ENCODE measurements at regions not wholly inside any gene's neighbourhood (a gene's known extent, or its start where the extent isn't known, plus 50 kb on each side); places are given as distances from the start of the nearest gene placed in this dataset.

GRCh38 chr4:3348621-3349020 lies 55.8 kb downstream of the RGS12 start:
- no peak for DNase-seq (ENCODE audit: low spot score)
- in situ Hi-C loops (cut with MboI; ENCODE audit: low pct_unique_long_range_greater_than_20kb, low sequenced_read_pairs, unreplicated experiment) = loop anchor here (10.0 kb wide), 1 partner anchor 106 kb away; no protein-coding TSS in a partner anchor
- TF ChIP-seq, protein P1, sequence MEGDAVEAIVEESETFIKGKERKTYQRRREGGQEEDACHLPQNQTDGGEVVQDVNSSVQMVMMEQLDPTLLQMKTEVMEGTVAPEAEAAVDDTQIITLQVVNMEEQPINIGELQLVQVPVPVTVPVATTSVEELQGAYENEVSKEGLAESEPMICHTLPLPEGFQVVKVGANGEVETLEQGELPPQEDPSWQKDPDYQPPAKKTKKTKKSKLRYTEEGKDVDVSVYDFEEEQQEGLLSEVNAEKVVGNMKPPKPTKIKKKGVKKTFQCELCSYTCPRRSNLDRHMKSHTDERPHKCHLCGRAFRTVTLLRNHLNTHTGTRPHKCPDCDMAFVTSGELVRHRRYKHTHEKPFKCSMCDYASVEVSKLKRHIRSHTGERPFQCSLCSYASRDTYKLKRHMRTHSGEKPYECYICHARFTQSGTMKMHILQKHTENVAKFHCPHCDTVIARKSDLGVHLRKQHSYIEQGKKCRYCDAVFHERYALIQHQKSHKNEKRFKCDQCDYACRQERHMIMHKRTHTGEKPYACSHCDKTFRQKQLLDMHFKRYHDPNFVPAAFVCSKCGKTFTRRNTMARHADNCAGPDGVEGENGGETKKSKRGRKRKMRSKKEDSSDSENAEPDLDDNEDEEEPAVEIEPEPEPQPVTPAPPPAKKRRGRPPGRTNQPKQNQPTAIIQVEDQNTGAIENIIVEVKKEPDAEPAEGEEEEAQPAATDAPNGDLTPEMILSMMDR (IDR thresholded peaks at IDR 0.05; ENCODE audit: extremely low read depth, insufficient read depth, missing control alignments) = no peak

- DNase-seq (ENCODE audit: low spot score) = no peak
- in situ Hi-C loops (cut with MboI; ENCODE audit: low pct_unique_long_range_greater_than_20kb, low sequenced_read_pairs, unreplicated experiment) = loop anchor here (10.0 kb wide), 1 partner anchor 106 kb away; no protein-coding TSS in a partner anchor
- TF ChIP-seq, protein P1 (IDR thresholded peaks at IDR 0.05; ENCODE audit: extremely low read depth, insufficient read depth, missing control alignments) = no peak
These were observed 56.3 kb downstream of the RGS12 start for GRCh38 chr4:3349116-3349515.

DNA sequence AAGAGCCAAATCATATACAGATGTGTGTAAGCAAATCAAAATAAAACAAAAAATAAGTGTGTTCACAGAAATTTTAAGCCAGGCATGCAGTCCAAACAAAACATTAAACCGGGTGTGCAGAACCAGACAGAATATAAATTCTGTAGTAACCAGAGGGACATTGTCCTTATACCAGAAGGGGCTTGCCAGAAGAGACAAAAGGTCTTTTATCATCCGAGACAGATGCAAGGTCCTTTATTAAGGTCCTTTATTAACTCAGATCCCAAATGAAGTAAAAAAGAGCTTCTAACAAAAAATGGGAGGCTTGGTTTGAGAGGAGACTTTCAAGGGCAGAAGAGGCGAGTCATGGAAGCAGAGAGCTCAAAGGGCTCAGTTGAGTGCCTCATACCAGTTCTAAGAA lies 59.2 kb downstream of the RGS12 start:
- DNase-seq (ENCODE audit: low spot score) = no peak
- in situ Hi-C loops (cut with MboI; ENCODE audit: low pct_unique_long_range_greater_than_20kb, low sequenced_read_pairs, unreplicated experiment) = no loop called here
- TF ChIP-seq, protein P1 (IDR thresholded peaks at IDR 0.05; ENCODE audit: extremely low read depth, insufficient read depth, missing control alignments) = no peak

GRCh38 chr4:3352505-3352904 lies 59.7 kb downstream of the RGS12 start:
- DNase-seq (ENCODE audit: low spot score) = no peak
- in situ Hi-C loops (cut with MboI; ENCODE audit: low pct_unique_long_range_greater_than_20kb, low sequenced_read_pairs, unreplicated experiment) = no loop called here
- TF ChIP-seq, protein P1 (IDR thresholded peaks at IDR 0.05; ENCODE audit: extremely low read depth, insufficient read depth, missing control alignments) = no peak

- in situ Hi-C loops (cut with MboI; ENCODE audit: low pct_unique_long_range_greater_than_20kb, low sequenced_read_pairs, unreplicated experiment) = no loop called here
- TF ChIP-seq, protein P1 (IDR thresholded peaks at IDR 0.05; ENCODE audit: extremely low read depth, insufficient read depth, missing control alignments) = no peak
- no peak for DNase-seq (ENCODE audit: low spot score)
These were observed 60.2 kb downstream of the RGS12 start for GRCh38 chr4:3352941-3353594.

DNA sequence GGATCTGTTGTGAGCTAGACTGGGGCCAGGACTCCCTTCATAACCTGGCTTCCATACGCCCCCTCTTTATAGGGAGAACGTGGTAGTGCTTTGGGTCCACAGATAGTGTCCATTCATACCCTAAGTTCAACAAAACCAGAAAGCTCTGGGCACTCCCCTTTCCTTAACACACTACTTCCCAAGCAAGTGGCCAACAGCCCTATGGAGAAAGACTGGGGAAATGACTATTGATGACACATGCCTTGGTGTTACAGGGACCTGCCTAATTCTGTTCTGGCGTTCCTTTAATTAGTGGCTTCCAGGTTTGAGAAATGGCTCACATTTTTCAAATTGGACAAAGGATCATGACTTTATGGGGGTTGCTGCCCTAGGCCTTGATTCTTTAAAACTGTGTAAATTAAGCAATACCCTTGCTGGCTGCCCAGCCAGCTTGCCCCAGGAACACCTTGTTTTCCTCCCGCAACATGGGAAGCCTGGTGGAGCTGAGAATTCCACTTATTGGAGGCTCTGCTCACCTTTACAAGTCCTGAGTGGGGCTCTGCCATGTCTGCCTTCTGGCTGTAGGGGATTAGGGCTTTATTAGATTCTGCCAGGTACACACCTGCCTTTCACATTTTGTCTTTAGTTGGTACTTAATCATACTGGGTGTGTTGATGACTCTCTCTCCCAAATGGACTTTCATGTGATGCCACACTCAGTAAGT lies 61.1 kb downstream of the RGS12 start:
- TF ChIP-seq, protein P1 (IDR thresholded peaks at IDR 0.05; ENCODE audit: extremely low read depth, insufficient read depth, missing control alignments) = no peak
- DNase-seq (ENCODE audit: low spot score) = no peak
- in situ Hi-C loops (cut with MboI; ENCODE audit: low pct_unique_long_range_greater_than_20kb, low sequenced_read_pairs, unreplicated experiment) = no loop called here

Measured in GM13977 (cell line).